HepG2 (cell line): ENCODE measurements at regions not wholly inside any gene's neighbourhood (a gene's known extent, or its start where the extent isn't known, plus 50 kb on each side); places are given as distances from the start of the nearest gene placed in this dataset.

ENCODE experiments used
- CEBPB ChIP-seq: IDR thresholded peaks from 2 replicates; pipeline ENCODE4 v1.6.1; 2011; ENCODE audit warnings: low read depth, low read length, improper control_type of control experiment, borderline replicate concordance
- GLMP ChIP-seq: sonication (generic); formaldehyde crosslinking; IDR thresholded peaks from 2 replicates; pipeline ENCODE4 v1.9.0; 2021; ENCODE audit warnings: missing genetic modification reagents, mild to moderate bottlenecking, borderline replicate concordance
- ISL2 ChIP-seq: sonication (generic); formaldehyde crosslinking; IDR thresholded peaks from 2 replicates; pipeline ENCODE4 v1.5.0; 2020; ENCODE audit warnings: missing genetic modification reagents
- ISX ChIP-seq: sonication (generic); formaldehyde crosslinking; conservative IDR thresholded peaks from 2 replicates; pipeline ENCODE4 v1.5.0; 2020; ENCODE audit warnings: missing genetic modification reagents
- KDM6A ChIP-seq: IDR thresholded peaks from 2 replicates; pipeline ENCODE4 v1.6.1; 2016; ENCODE audit warnings: low read depth
- PAXIP1 ChIP-seq: sonication (generic); formaldehyde crosslinking; conservative IDR thresholded peaks from 2 replicates; pipeline ENCODE4 v1.4.0; 2020; ENCODE audit warnings: mild to moderate bottlenecking, missing genetic modification reagents, moderate library complexity
- POLR2AphosphoS2 ChIP-seq: IDR thresholded peaks from 2 replicates; pipeline ENCODE4 v1.6.1; 2011; ENCODE audit warnings: low read depth, low read length, improper control_type of control experiment
- RERE ChIP-seq: IDR thresholded peaks from 2 replicates; pipeline ENCODE4 v1.6.1; 2016; ENCODE audit warnings: low read depth, missing genetic modification reagents, missing compliant biosample characterization
- STAT5B ChIP-seq: sonication (generic); formaldehyde crosslinking; IDR thresholded peaks from 2 replicates; pipeline ENCODE4 v1.4.0; 2020; ENCODE audit warnings: missing genetic modification reagents
- U2AF2 ChIP-seq: fragments of 200-400 bp; formaldehyde crosslinking; IDR thresholded peaks from 2 replicates; pipeline ENCODE4 v1.6.1; 2017; ENCODE audit warnings: low read depth, mild to moderate bottlenecking, low read length
- ZBTB21 ChIP-seq: sonication (generic); formaldehyde crosslinking; IDR thresholded peaks from 2 replicates; pipeline ENCODE4 v1.4.0; 2020; ENCODE audit warnings: missing genetic modification reagents
- ZBTB34 ChIP-seq: sonication (generic); formaldehyde crosslinking; IDR thresholded peaks from 2 replicates; pipeline ENCODE4 v1.8.0; 2022; ENCODE audit warnings: mild to moderate bottlenecking, missing genetic modification reagents
- ZNF709 ChIP-seq: sonication (generic); formaldehyde crosslinking; IDR thresholded peaks from 2 replicates; pipeline ENCODE4 v1.5.0; 2020; ENCODE audit warnings: mild to moderate bottlenecking, missing genetic modification reagents
- ZNF883 ChIP-seq: sonication (generic); formaldehyde crosslinking; IDR thresholded peaks from 2 replicates; pipeline ENCODE4 v1.5.1; 2020; ENCODE audit warnings: mild to moderate bottlenecking, missing genetic modification reagents; ENCODE audit errors: not compliant biosample characterization
- TF ChIP-seq, protein P1 (sequence below): sonication (generic); formaldehyde crosslinking; IDR thresholded peaks from 2 replicates; pipeline ENCODE4 v1.4.0; 2020; ENCODE audit warnings: missing genetic modification reagents

- TF ChIP-seq GLMP (CRISPR knock-in tag) = no peak
- 0 out of 2 replicates have a peak, but pooled peaks have one; percentile 26 for TF ChIP-seq RERE
- TF ChIP-seq U2AF2 = no peak
- 0 out of 2 replicates have a peak, but pooled peaks have one; percentile 16 for TF ChIP-seq KDM6A (CRISPR knock-in tag)
- TF ChIP-seq ZNF883 (CRISPR knock-in tag) = no peak
- TF ChIP-seq PAXIP1 (CRISPR knock-in tag) = peak; percentile 53; the same call in 1 of the 2 replicates
- peak; percentile 41; the same call in 1 of the 2 replicates for TF ChIP-seq CEBPB
- TF ChIP-seq, protein P1, sequence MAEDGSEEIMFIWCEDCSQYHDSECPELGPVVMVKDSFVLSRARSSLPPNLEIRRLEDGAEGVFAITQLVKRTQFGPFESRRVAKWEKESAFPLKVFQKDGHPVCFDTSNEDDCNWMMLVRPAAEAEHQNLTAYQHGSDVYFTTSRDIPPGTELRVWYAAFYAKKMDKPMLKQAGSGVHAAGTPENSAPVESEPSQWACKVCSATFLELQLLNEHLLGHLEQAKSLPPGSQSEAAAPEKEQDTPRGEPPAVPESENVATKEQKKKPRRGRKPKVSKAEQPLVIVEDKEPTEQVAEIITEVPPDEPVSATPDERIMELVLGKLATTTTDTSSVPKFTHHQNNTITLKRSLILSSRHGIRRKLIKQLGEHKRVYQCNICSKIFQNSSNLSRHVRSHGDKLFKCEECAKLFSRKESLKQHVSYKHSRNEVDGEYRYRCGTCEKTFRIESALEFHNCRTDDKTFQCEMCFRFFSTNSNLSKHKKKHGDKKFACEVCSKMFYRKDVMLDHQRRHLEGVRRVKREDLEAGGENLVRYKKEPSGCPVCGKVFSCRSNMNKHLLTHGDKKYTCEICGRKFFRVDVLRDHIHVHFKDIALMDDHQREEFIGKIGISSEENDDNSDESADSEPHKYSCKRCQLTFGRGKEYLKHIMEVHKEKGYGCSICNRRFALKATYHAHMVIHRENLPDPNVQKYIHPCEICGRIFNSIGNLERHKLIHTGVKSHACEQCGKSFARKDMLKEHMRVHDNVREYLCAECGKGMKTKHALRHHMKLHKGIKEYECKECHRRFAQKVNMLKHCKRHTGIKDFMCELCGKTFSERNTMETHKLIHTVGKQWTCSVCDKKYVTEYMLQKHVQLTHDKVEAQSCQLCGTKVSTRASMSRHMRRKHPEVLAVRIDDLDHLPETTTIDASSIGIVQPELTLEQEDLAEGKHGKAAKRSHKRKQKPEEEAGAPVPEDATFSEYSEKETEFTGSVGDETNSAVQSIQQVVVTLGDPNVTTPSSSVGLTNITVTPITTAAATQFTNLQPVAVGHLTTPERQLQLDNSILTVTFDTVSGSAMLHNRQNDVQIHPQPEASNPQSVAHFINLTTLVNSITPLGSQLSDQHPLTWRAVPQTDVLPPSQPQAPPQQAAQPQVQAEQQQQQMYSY = no peak
- no peak for TF ChIP-seq POLR2AphosphoS2
- TF ChIP-seq ISL2 (CRISPR knock-in tag) = peak; percentile 89
- no peak for TF ChIP-seq ZBTB21 (CRISPR knock-in tag)
- 0 out of 2 replicates have a peak, but pooled peaks have one; percentile 48 for TF ChIP-seq ZBTB34 (CRISPR knock-in tag)
- TF ChIP-seq ZNF709 (CRISPR knock-in tag) = no peak
- no peak for TF ChIP-seq STAT5B (CRISPR knock-in tag)
- TF ChIP-seq ISX (CRISPR knock-in tag) = no peak
These were observed 262.1 kb upstream of the TGFBR2 start (continued) for GRCh38 chr3:30344288-30344687.
